Neuron (in vitro differentiated cells): ENCODE measurements at regions not wholly inside any gene's neighbourhood (a gene's known extent, or its start where the extent isn't known, plus 50 kb on each side); places are given as distances from the start of the nearest gene placed in this dataset.
"Not testable (repeated sequence)": the region's sequence is repeated elsewhere in the genome, so short reads cannot be mapped to it uniquely, and the experiment has no call there.

ENCODE experiments used
- H2AFZ ChIP-seq: one replicate; pipeline ENCODE4 v1.6.1; 2013; ENCODE audit warnings: low read depth, mild to moderate bottlenecking, inconsistent platforms, low read length, moderate library complexity
- H3K27me3 ChIP-seq: one replicate; pipeline ENCODE4 v1.6.1; 2013; ENCODE audit warnings: low read length; ENCODE audit not compliant: insufficient read depth
- H3K36me3 ChIP-seq: one replicate; pipeline ENCODE4 v1.6.1; 2013; ENCODE audit warnings: low read length; ENCODE audit not compliant: insufficient read depth
- H3K4me1 ChIP-seq: one replicate; pipeline ENCODE4 v1.6.1; 2013; ENCODE audit warnings: low read length; ENCODE audit not compliant: insufficient read depth
- H3K4me3 ChIP-seq: 2 replicates; pipeline ENCODE4 v1.5.1; 2013; ENCODE audit warnings: mild to moderate bottlenecking, low read length, moderate library complexity
- H3K9me3 ChIP-seq: one replicate; pipeline ENCODE4 v1.6.1; 2013; ENCODE audit warnings: low read length

GRCh38 chr4:184282251-184282713, 64.6 kb upstream of the ENPP6 start:
- Histone ChIP-seq H3K36me3 (no peaks in the 10 kb centered on the region), H3K4me3 (no peak overlapping the region), H3K27me3 (no peaks in the 10 kb centered on the region), H2AFZ (no peak overlapping the region), H3K9me3 (no peaks in the 10 kb centered on the region), H3K4me1 (peaks cover 5% of the 10 kb centered on the region)

GRCh38 chr4:184281231-184282139, 63.8 kb upstream of the ENPP6 start:
- H2AFZ ChIP-seq: no peak overlapping the region
- H3K4me3 ChIP-seq: no peak overlapping the region
- peaks cover 5% of the 10 kb centered on the region for H3K4me1 ChIP-seq
- no peaks in the 10 kb centered on the region for H3K27me3 ChIP-seq
- peaks cover 3% of the 10 kb centered on the region for H3K9me3 ChIP-seq
- H3K36me3 ChIP-seq: no peaks in the 10 kb centered on the region

- Histone ChIP-seq H3K9me3 (peaks cover 3% of the 10 kb centered on the region), H3K27me3 (no peaks in the 10 kb centered on the region), H3K4me3 (no peak overlapping the region), H2AFZ (no peak overlapping the region), H3K36me3 (no peaks in the 10 kb centered on the region), H3K4me1 (peaks cover 5% of the 10 kb centered on the region)
Observed at GRCh38 chr4:184280591-184281071, 63.0 kb upstream of the ENPP6 start.

- H2AFZ ChIP-seq: no peak overlapping the region
- H3K27me3 ChIP-seq: no peaks in the 10 kb centered on the region
- H3K4me3 ChIP-seq: no peak overlapping the region
- no peaks in the 10 kb centered on the region for H3K36me3 ChIP-seq
- peaks cover 3% of the 10 kb centered on the region for H3K9me3 ChIP-seq
- peaks cover 5% of the 10 kb centered on the region for H3K4me1 ChIP-seq
Observed at GRCh38 chr4:184280137-184280536, 62.5 kb upstream of the ENPP6 start.

GRCh38 chr4:184279496-184280061, 61.9 kb upstream of the ENPP6 start:
- Histone ChIP-seq H3K9me3 (peaks cover 3% of the 10 kb centered on the region), H3K36me3 (no peaks in the 10 kb centered on the region), H2AFZ (no peak overlapping the region), H3K4me3 (no peak overlapping the region), H3K4me1 (peaks cover 6% of the 10 kb centered on the region), H3K27me3 (no peaks in the 10 kb centered on the region)

GRCh38 chr4:184277769-184278168, 60.1 kb upstream of the ENPP6 start:
- not testable (repeated sequence) for H2AFZ ChIP-seq, H3K27me3 ChIP-seq, H3K9me3 ChIP-seq, H3K4me3 ChIP-seq, H3K36me3 ChIP-seq, H3K4me1 ChIP-seq

GRCh38 chr4:184277010-184277409, 59.3 kb upstream of the ENPP6 start:
- H3K4me1 ChIP-seq, H2AFZ ChIP-seq, H3K4me3 ChIP-seq, H3K27me3 ChIP-seq, H3K36me3 ChIP-seq, H3K9me3 ChIP-seq: not testable (repeated sequence)

GRCh38 chr4:184276346-184276745, 58.7 kb upstream of the ENPP6 start:
- H3K4me3 ChIP-seq, H3K27me3 ChIP-seq, H3K9me3 ChIP-seq, H3K4me1 ChIP-seq, H2AFZ ChIP-seq, H3K36me3 ChIP-seq: not testable (repeated sequence)

GRCh38 chr4:184275766-184276165, 58.1 kb upstream of the ENPP6 start:
- Histone ChIP-seq H3K9me3 (peaks cover 3% of the 10 kb centered on the region), H3K36me3 (no peaks in the 10 kb centered on the region), H3K27me3 (no peaks in the 10 kb centered on the region)

GRCh38 chr4:184274286-184274951, 56.7 kb upstream of the ENPP6 start:
- Histone ChIP-seq H3K4me3 (no peak overlapping the region), H2AFZ (no peak overlapping the region), H3K4me1 (peaks cover 10% of the 10 kb centered on the region), H3K27me3 (no peaks in the 10 kb centered on the region), H3K9me3 (peaks cover 3% of the 10 kb centered on the region), H3K36me3 (no peaks in the 10 kb centered on the region)

More at GRCh38 chr4:184275766-184276165, 58.1 kb upstream of the ENPP6 start:
- Histone ChIP-seq H3K4me1 (peaks cover 10% of the 10 kb centered on the region), H3K4me3 (no peak overlapping the region), H2AFZ (no peak overlapping the region)

- peaks cover 18% of the 10 kb centered on the region for H3K4me1 ChIP-seq
- H3K36me3 ChIP-seq: no peaks in the 10 kb centered on the region
- no peak overlapping the region for H3K4me3 ChIP-seq
- H3K27me3 ChIP-seq: no peaks in the 10 kb centered on the region
- H2AFZ ChIP-seq: no peak overlapping the region
- H3K9me3 ChIP-seq: peaks cover 3% of the 10 kb centered on the region
Observed at GRCh38 chr4:184273166-184274147, 55.8 kb upstream of the ENPP6 start.

- Histone ChIP-seq H3K4me1 (peaks cover 26% of the 10 kb centered on the region), H3K27me3 (no peaks in the 10 kb centered on the region), H3K4me3 (no peak overlapping the region), H3K9me3 (no peaks in the 10 kb centered on the region), H2AFZ (no peak overlapping the region), H3K36me3 (no peaks in the 10 kb centered on the region)
Observed at GRCh38 chr4:184270808-184271413, 53.2 kb upstream of the ENPP6 start.
